ENCODE measurements at regions not wholly inside any gene's neighbourhood (a gene's known extent, or its start where the extent isn't known, plus 50 kb on each side); places are given as distances from the start of the nearest gene placed in this dataset.

DNA sequence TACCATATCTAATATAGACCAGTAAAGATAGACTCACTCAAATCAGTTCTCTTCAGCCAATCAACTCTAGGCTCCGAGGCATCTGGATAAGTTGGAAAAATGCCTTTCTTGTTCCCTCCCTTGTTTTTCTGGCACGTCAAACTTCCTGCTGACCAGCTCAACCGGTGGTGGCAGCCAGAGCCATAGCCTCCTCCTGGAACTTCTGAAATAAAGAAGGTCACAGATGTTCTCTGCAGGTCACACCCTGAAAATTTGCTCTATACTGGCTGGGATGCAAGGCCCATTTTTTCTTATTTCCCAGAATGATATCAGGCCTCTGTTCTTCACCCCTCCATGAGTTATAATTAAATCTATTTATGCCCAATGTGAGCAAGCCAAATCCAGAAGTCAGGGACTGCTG lies 81.9 kb downstream of the BMP4 start:
- TF ChIP-seq, protein P1, sequence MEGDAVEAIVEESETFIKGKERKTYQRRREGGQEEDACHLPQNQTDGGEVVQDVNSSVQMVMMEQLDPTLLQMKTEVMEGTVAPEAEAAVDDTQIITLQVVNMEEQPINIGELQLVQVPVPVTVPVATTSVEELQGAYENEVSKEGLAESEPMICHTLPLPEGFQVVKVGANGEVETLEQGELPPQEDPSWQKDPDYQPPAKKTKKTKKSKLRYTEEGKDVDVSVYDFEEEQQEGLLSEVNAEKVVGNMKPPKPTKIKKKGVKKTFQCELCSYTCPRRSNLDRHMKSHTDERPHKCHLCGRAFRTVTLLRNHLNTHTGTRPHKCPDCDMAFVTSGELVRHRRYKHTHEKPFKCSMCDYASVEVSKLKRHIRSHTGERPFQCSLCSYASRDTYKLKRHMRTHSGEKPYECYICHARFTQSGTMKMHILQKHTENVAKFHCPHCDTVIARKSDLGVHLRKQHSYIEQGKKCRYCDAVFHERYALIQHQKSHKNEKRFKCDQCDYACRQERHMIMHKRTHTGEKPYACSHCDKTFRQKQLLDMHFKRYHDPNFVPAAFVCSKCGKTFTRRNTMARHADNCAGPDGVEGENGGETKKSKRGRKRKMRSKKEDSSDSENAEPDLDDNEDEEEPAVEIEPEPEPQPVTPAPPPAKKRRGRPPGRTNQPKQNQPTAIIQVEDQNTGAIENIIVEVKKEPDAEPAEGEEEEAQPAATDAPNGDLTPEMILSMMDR (IDR thresholded peaks at IDR 0.05), result no peak
- TF ChIP-seq POLR2A (IDR thresholded peaks at IDR 0.05) (no peak), EP300 (IDR thresholded peaks at IDR 0.05) (no peak)
- DNase-seq (ENCODE audit: low spot score in 2 of 2), result no peak
- H3K27ac ChIP-seq, result no peak overlapping the region
- no peak overlapping the region for H3K4me3 ChIP-seq
- H3K27me3 ChIP-seq, result no peaks in the 10 kb centered on the region
- no peaks in the 10 kb centered on the region for H3K36me3 ChIP-seq
- WGBS, 2 donors, result 41 to 44% methylated on average over 3 of the region's 3 CpGs
- no peaks in the 10 kb centered on the region for H3K9me3 ChIP-seq
- peaks cover 0 to 5% (median 0%) of the 10 kb centered on the region in 4 donors for H3K4me1 ChIP-seq

DNA sequence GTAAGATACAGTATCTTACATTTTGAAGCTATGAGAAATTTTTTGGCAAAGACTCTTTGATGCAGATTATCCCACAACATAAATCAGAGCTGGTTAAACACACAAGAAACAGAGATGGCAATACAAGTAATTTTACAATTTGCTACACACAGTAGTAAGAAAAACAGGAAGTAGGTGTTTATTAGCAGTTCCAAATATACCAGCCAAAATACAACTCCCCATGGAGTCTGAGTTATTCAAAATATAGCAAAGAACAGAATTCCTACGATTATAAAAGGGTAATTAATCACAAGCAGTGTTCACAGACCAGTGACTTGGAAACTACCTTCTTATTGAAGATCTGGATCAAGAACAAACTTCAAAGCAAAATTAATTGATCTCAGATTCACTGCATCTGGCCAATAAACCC lies 83.9 kb downstream of the BMP4 start:
- no peak overlapping the region for H3K27ac ChIP-seq
- TF ChIP-seq POLR2A (IDR thresholded peaks at IDR 0.05), result no peak
- TF ChIP-seq EP300 (IDR thresholded peaks at IDR 0.05), result no peak
- TF ChIP-seq, protein P1 (IDR thresholded peaks at IDR 0.05), result no peak
- 32 to 40% methylated on average over 1 of the region's 1 CpG for WGBS, 2 donors
- H3K9me3 ChIP-seq, result no peaks in the 10 kb centered on the region
- H3K4me3 ChIP-seq, result no peak overlapping the region
- no peak for DNase-seq (ENCODE audit: low spot score in 2 of 2)
- peaks cover 0 to 5% (median 0%) of the 10 kb centered on the region in 4 donors for H3K4me1 ChIP-seq
- H3K27me3 ChIP-seq, result no peaks in the 10 kb centered on the region
- no peaks in the 10 kb centered on the region for H3K36me3 ChIP-seq

GRCh38 chr14:53871951-53872350 lies 84.7 kb downstream of the BMP4 start:
- no peaks in the 10 kb centered on the region for H3K9me3 ChIP-seq
- peaks cover 0 to 5% (median 0%) of the 10 kb centered on the region in 4 donors for H3K4me1 ChIP-seq
- no peak for DNase-seq (ENCODE audit: low spot score in 2 of 2)
- no peaks in the 10 kb centered on the region for H3K36me3 ChIP-seq
- whole genome bisulfite sequencing, 2 donors, result 66 to 78% methylated on average over 2 of the region's 2 CpGs
- TF ChIP-seq, protein P1 (IDR thresholded peaks at IDR 0.05), result no peak
- TF ChIP-seq POLR2A (IDR thresholded peaks at IDR 0.05) (no peak), EP300 (IDR thresholded peaks at IDR 0.05) (no peak)
- H3K27me3 ChIP-seq, result no peaks in the 10 kb centered on the region
- H3K27ac ChIP-seq, result no peak overlapping the region
- no peak overlapping the region for H3K4me3 ChIP-seq

GRCh38 chr14:53871011-53871410 lies 85.6 kb downstream of the BMP4 start:
- peaks cover 0 to 5% (median 0%) of the 10 kb centered on the region in 4 donors for H3K4me1 ChIP-seq
- DNase-seq (ENCODE audit: low spot score in 2 of 2), result no peak
- no peaks in the 10 kb centered on the region for H3K36me3 ChIP-seq
- no peak overlapping the region for H3K27ac ChIP-seq
- H3K4me3 ChIP-seq, result no peak overlapping the region
- TF ChIP-seq, protein P1 (IDR thresholded peaks at IDR 0.05), result no peak
- TF ChIP-seq POLR2A (IDR thresholded peaks at IDR 0.05) (no peak), EP300 (IDR thresholded peaks at IDR 0.05) (no peak)
- 92 to 94% methylated on average over 3 of the region's 3 CpGs for WGBS, 2 donors
- no peaks in the 10 kb centered on the region for H3K27me3 ChIP-seq
- H3K9me3 ChIP-seq, result no peaks in the 10 kb centered on the region

DNA sequence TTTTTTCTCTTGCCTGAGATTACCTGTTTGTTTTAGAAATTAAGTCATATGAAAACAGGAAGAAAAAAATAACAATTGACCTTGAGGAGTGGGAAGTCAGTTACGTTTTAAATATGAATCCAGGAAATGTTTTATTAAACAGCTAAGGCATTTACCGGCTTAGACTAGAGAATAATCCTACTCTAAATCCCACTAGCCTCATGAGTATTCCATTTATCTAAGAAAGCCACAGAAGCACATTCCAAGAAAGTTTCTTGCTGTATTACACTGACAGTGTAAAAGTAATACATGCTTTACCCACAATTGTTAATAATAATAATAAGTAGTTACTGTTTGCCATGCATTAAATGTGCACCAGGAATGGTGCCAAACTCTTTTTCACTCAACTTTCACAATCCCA lies 90.9 kb downstream of the BMP4 start:
- Histone ChIP-seq H3K36me3 (no peaks in the 10 kb centered on the region), H3K9me3 (no peaks in the 10 kb centered on the region), H3K27ac (no peak overlapping the region), H3K4me3 (no peak overlapping the region), H3K27me3 (no peaks in the 10 kb centered on the region), H3K4me1 (no peaks in the 10 kb centered on the region)
- 28 to 36% methylated on average over 2 of the region's 2 CpGs for WGBS, 2 donors
- no peak for DNase-seq (ENCODE audit: low spot score in 2 of 2)
- no peak for TF ChIP-seq POLR2A (IDR thresholded peaks at IDR 0.05)
- TF ChIP-seq, protein P1 (IDR thresholded peaks at IDR 0.05), result no peak
- no peak for TF ChIP-seq EP300 (IDR thresholded peaks at IDR 0.05)
